Gastroesophageal sphincter (tissue), 3 donors: ENCODE measurements at regions not wholly inside any gene's neighbourhood (a gene's known extent, or its start where the extent isn't known, plus 50 kb on each side); places are given as distances from the start of the nearest gene placed in this dataset.

Source experiments
- CTCF ChIP-seq, 4 experiments: fragments of 200-600 bp in 2 of 4; fragments of 450-650 bp in 2 of 4; sonication (generic) in 1 of 4; IDR thresholded peaks; one replicate each; pipeline ENCODE4 v1.5.1; 2017 to 2019; ENCODE audit warnings: antibody characterized with exemption in 4 of 4, mild to moderate bottlenecking in 2 of 4, moderate library complexity in 2 of 4
- EP300 ChIP-seq: sonication (generic); formaldehyde crosslinking; IDR thresholded peaks from one replicate; pipeline ENCODE4 v1.6.1; 2017; ENCODE audit warnings: antibody characterized with exemption, mild to moderate bottlenecking
- POLR2A ChIP-seq, 2 donors: fragments of 450-650 bp; IDR thresholded peaks; one replicate each; pipeline ENCODE4 v1.6.1; 2017; ENCODE audit warnings: antibody characterized with exemption in 2 of 2, mild to moderate bottlenecking in 2 of 2, moderate library complexity in 1 of 2
- POLR2AphosphoS5 ChIP-seq: sonication (generic); formaldehyde crosslinking; IDR thresholded peaks from one replicate; pipeline ENCODE4 v1.6.1; 2017; ENCODE audit warnings: antibody characterized with exemption

DNA sequence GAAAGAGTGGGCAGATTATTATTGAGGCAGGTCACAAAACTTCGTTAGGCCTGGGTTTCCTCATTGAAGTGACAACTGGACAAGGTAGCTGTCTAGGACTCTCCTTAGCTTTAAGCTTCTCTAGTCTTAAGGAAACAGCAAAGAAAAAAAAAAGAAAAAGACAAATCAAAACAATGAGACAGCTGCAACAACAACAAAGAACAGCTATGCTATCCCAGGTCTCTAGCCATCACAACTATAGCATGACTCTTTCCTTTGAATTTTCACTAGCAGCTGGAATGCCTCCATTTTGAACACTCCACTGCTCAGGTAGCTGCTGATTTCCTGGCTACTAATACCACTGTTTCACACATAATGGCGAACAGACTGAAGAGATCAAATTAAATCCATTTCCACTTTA is 302.4 kb upstream of the SORL1-AS1 start:
- no peak for TF ChIP-seq EP300
- no peak for TF ChIP-seq CTCF (IDR thresholded peaks at IDR 0.05)
- no peak for TF ChIP-seq POLR2AphosphoS5
- TF ChIP-seq POLR2A (IDR thresholded peaks at IDR 0.05), result no peak
